Suprapubic skin (tissue), 3 donors: ENCODE measurements at regions not wholly inside any gene's neighbourhood (a gene's known extent, or its start where the extent isn't known, plus 50 kb on each side); places are given as distances from the start of the nearest gene placed in this dataset.

Experiments
- EP300 ChIP-seq: sonication (generic); formaldehyde crosslinking; IDR thresholded peaks from one replicate; pipeline ENCODE4 v1.6.1; 2017; ENCODE audit warnings: antibody characterized with exemption
- POLR2A ChIP-seq, 2 donors: fragments of 450-650 bp; IDR thresholded peaks; one replicate each; pipeline ENCODE4 v1.6.1; 2017; ENCODE audit warnings: antibody characterized with exemption in 2 of 2, mild to moderate bottlenecking in 2 of 2, moderate library complexity in 2 of 2
- TF ChIP-seq, protein P1 (sequence below), 2 donors: fragments of 200-600 bp in 1 of 2; fragments of 450-650 bp in 1 of 2; sonication (generic) in 1 of 2; IDR thresholded peaks; one replicate each; pipeline ENCODE4 v1.5.1; 2016 to 2019; ENCODE audit warnings: antibody characterized with exemption in 2 of 2, mild to moderate bottlenecking in 1 of 2, moderate library complexity in 1 of 2

GRCh38 chr7:110264288-110264687, 826.6 kb upstream of the LRRN3 start:
- TF ChIP-seq, protein P1, sequence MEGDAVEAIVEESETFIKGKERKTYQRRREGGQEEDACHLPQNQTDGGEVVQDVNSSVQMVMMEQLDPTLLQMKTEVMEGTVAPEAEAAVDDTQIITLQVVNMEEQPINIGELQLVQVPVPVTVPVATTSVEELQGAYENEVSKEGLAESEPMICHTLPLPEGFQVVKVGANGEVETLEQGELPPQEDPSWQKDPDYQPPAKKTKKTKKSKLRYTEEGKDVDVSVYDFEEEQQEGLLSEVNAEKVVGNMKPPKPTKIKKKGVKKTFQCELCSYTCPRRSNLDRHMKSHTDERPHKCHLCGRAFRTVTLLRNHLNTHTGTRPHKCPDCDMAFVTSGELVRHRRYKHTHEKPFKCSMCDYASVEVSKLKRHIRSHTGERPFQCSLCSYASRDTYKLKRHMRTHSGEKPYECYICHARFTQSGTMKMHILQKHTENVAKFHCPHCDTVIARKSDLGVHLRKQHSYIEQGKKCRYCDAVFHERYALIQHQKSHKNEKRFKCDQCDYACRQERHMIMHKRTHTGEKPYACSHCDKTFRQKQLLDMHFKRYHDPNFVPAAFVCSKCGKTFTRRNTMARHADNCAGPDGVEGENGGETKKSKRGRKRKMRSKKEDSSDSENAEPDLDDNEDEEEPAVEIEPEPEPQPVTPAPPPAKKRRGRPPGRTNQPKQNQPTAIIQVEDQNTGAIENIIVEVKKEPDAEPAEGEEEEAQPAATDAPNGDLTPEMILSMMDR (IDR thresholded peaks at IDR 0.05): no peak
- no peak for TF ChIP-seq POLR2A (IDR thresholded peaks at IDR 0.05)
- TF ChIP-seq EP300: no peak
